Panc1 (cell line): ENCODE measurements at regions not wholly inside any gene's neighbourhood (a gene's known extent, or its start where the extent isn't known, plus 50 kb on each side); places are given as distances from the start of the nearest gene placed in this dataset.

Source experiments
- ATAC-seq: fragments of 200-7000 bp; cut with Tn5 transposase; 2 replicates; pipeline ENCODE4 v1.9.1; 2020; ENCODE audit warnings: mild to moderate bottlenecking, moderate library complexity
- BruUV-seq: library from RNA; stranded (reverse); fragments of 400-500 nt; replicated peaks from 2 replicates; lab custom pipeline; 2021; lab: Mats Ljungman, UMichigan
- CTCF ChIA-PET: fragments of 300-600 bp; sonication (Branson Sonifier 250); formaldehyde crosslinking; loops from one replicate; lab custom pipeline; 2022; ENCODE audit warnings: antibody characterized with exemption; lab: Charles Lee
- POLR2A ChIA-PET: fragments of 300-600 bp; sonication (Branson Sonifier 250); formaldehyde crosslinking; loops from one replicate; lab custom pipeline; 2022; ENCODE audit warnings: antibody characterized with exemption; lab: Charles Lee
- DNase-seq: peaks from one replicate; pipeline ENCODE4 v3.0.0-alpha.2; 2010; ENCODE audit warnings: low read depth, low spot score
- H3K27ac ChIP-seq: 2 replicates; pipeline ENCODE4 v1.5.1; 2011; ENCODE audit warnings: mild to moderate bottlenecking, low read length, inconsistent platforms
- H3K27me3 ChIP-seq: fragments of 200-500 bp; sonication (Bioruptor generic); 2 replicates; pipeline ENCODE4 v1.6.0; 2014; ENCODE audit warnings: low read length, inconsistent platforms; ENCODE audit not compliant: control insufficient read depth, insufficient read depth
- H3K36me3 ChIP-seq: fragments of 200-500 bp; sonication (Bioruptor generic); 2 replicates; pipeline ENCODE4 v1.5.1; 2014; ENCODE audit warnings: inconsistent platforms, mild to moderate bottlenecking, low read length, moderate library complexity; ENCODE audit not compliant: control insufficient read depth, insufficient read depth
- H3K4me1 ChIP-seq: 2 replicates; pipeline ENCODE4 v1.5.1; 2011; ENCODE audit warnings: inconsistent platforms, mild to moderate bottlenecking, low read length, moderate library complexity; ENCODE audit not compliant: control insufficient read depth, insufficient read depth
- H3K4me3 ChIP-seq, 2 experiments: 2 replicates each; pipeline ENCODE4 v1.5.1; 2011 to 2012; ENCODE audit warnings: low read depth in 2 of 2, low read length in 2 of 2, mild to moderate bottlenecking in 2 of 2, inconsistent platforms in 1 of 2, moderate library complexity in 1 of 2
- H3K9me3 ChIP-seq: fragments of 200-500 bp; sonication (Bioruptor generic); 2 replicates; pipeline ENCODE4 v1.5.1; 2014; ENCODE audit warnings: low read depth, mild to moderate bottlenecking, inconsistent platforms, low read length, moderate library complexity; ENCODE audit not compliant: control insufficient read depth, insufficient read depth
- CTCF ChIP-seq: fragments of 450-650 bp; IDR thresholded peaks from 2 replicates; pipeline ENCODE4 v1.5.1; 2017; ENCODE audit warnings: mild to moderate bottlenecking
- POLR2AphosphoS5 ChIP-seq: IDR thresholded peaks from 2 replicates; pipeline ENCODE4 v1.6.1; 2012; ENCODE audit warnings: mild to moderate bottlenecking, low read depth, low read length, moderate library complexity
- REST ChIP-seq, 2 experiments: IDR thresholded peaks; 2 replicates each; pipeline ENCODE4 v1.6.1; 2011 to 2012; ENCODE audit warnings: low read depth in 2 of 2, control low read depth in 1 of 2, low read length in 1 of 2, mild to moderate bottlenecking in 1 of 2, moderate library complexity in 1 of 2; ENCODE audit not compliant: insufficient read depth in 1 of 2
- SIN3A ChIP-seq: IDR thresholded peaks from 2 replicates; pipeline ENCODE4 v1.6.1; 2012; ENCODE audit warnings: low read depth, mild to moderate bottlenecking, low read length, moderate library complexity, borderline replicate concordance; ENCODE audit not compliant: insufficient read depth
- TCF7L2 ChIP-seq: IDR thresholded peaks from 2 replicates; pipeline ENCODE4 v1.6.1; 2011; ENCODE audit warnings: mild to moderate bottlenecking, low read depth, low read length, inconsistent platforms
- in situ Hi-C: cut with HindIII; loops from 2 replicates; pipeline ENCODE4 v1.10.0; 2016; ENCODE audit warnings: low sequenced_read_pairs, low pct_unique_long_range_greater_than_20kb
- intact Hi-C: fragments of 100-400 bp; cut with micrococcal nuclease; formaldehyde crosslinking; loops from one replicate; pipeline ENCODE4 v1.10.0; 2022; ENCODE audit not compliant: unreplicated experiment

GRCh38 chr11:96483374-96483955 is 93.7 kb downstream of the JRKL start:
- TF ChIP-seq CTCF, result no peak
- no peak for TF ChIP-seq SIN3A
- TF ChIP-seq TCF7L2, result no peak
- TF ChIP-seq POLR2AphosphoS5, result no peak
- no peak for TF ChIP-seq REST (IDR thresholded peaks at IDR 0.05; ENCODE audit: insufficient read depth in 1 of 2, low read depth in 2 of 2, low read length in 1 of 2)
- no peak overlapping the region for H3K4me3 ChIP-seq
- ChIA-PET POLR2A (no interaction called here), CTCF (interaction anchor here (0.5 kb wide), 1 partner anchor 15 kb away, joined by 5 read pairs; no protein-coding TSS in a partner anchor)
- H3K4me1 ChIP-seq, result no peaks in the 10 kb centered on the region
- ATAC-seq (no peak), DNase-seq (no peak)
- no peaks in the 10 kb centered on the region for H3K27me3 ChIP-seq
- in situ Hi-C loops (no loop called here), intact Hi-C loops (no loop called here)
- H3K36me3 ChIP-seq, result no peaks in the 10 kb centered on the region
- BruUV-seq, result no TSS peak
- no peak overlapping the region for H3K27ac ChIP-seq
- no peaks in the 10 kb centered on the region for H3K9me3 ChIP-seq

- intact Hi-C loops, result no loop called here
- DNase-seq (no peak), ATAC-seq (no peak)
- Histone ChIP-seq H3K4me3 (no peak overlapping the region), H3K27me3 (no peaks in the 10 kb centered on the region), H3K4me1 (no peaks in the 10 kb centered on the region), H3K27ac (no peak overlapping the region), H3K36me3 (no peaks in the 10 kb centered on the region), H3K9me3 (no peaks in the 10 kb centered on the region)
- TF ChIP-seq TCF7L2 (no peak), SIN3A (no peak), REST (IDR thresholded peaks at IDR 0.05; ENCODE audit: insufficient read depth in 1 of 2, low read depth in 2 of 2, low read length in 1 of 2) (no peak), POLR2AphosphoS5 (no peak), CTCF (no peak)
- ChIA-PET POLR2A (no interaction called here), CTCF (no interaction called here)
- no TSS peak for BruUV-seq
- in situ Hi-C loops, result no loop called here
These were observed 94.5 kb downstream of the JRKL start for GRCh38 chr11:96484361-96484760.
